ENCODE measurements at regions not wholly inside any gene's neighbourhood (a gene's known extent, or its start where the extent isn't known, plus 50 kb on each side); places are given as distances from the start of the nearest gene placed in this dataset.

GRCh38 chr14:65153101-65153500, 50.8 kb upstream of the MAX start:
- 94% methylated on average over 11 of the region's 11 CpGs for WGBS
- no peak overlapping the region for H3K27ac ChIP-seq (ENCODE audit: low read depth in 1 of 2, low read length in 1 of 2)

GRCh38 chr14:65156568-65157366, 54.5 kb upstream of the MAX start:
- H3K4me1 ChIP-seq (ENCODE audit: control insufficient read depth in 2 of 2, insufficient read depth in 2 of 2, low read length in 2 of 2) = peaks cover 4 to 8% of the 10 kb centered on the region in 2 donors
- no peaks in the 10 kb centered on the region for H3K36me3 ChIP-seq (ENCODE audit: control insufficient read depth in 2 of 2, insufficient read depth in 2 of 2, low read length in 1 of 2)
- 81% methylated on average over 15 of the region's 15 CpGs for WGBS
- H3K9me3 ChIP-seq (ENCODE audit: control insufficient read depth in 2 of 2, insufficient read depth in 1 of 2, low read length in 1 of 2) = peaks cover 0 to 2% of the 10 kb centered on the region in 2 donors
- peak overlapping the region; percentile 79 to 86 for H3K27ac ChIP-seq (ENCODE audit: low read depth in 1 of 2, low read length in 1 of 2)
- no peaks in the 10 kb centered on the region for H3K27me3 ChIP-seq (ENCODE audit: control insufficient read depth in 2 of 2, insufficient read depth in 1 of 2, low read length in 1 of 2)
- H3K4me3 ChIP-seq (ENCODE audit: low read length in 2 of 2) = no peak overlapping the region
- DNase-seq (ENCODE audit: low read depth in 6 of 9, low spot score in 9 of 9) = peak in 1 of 9 donors; percentile 18

More at GRCh38 chr14:65153101-65153500, 50.8 kb upstream of the MAX start:
- no peaks in the 10 kb centered on the region for H3K27me3 ChIP-seq (ENCODE audit: control insufficient read depth in 2 of 2, insufficient read depth in 1 of 2, low read length in 1 of 2)
- H3K4me1 ChIP-seq (ENCODE audit: control insufficient read depth in 2 of 2, insufficient read depth in 2 of 2, low read length in 2 of 2) = peaks cover 4 to 8% of the 10 kb centered on the region in 2 donors
- DNase-seq (ENCODE audit: low read depth in 6 of 9, low spot score in 9 of 9) = no peak
- no peak overlapping the region for H3K4me3 ChIP-seq (ENCODE audit: low read length in 2 of 2)
- no peaks in the 10 kb centered on the region for H3K36me3 ChIP-seq (ENCODE audit: control insufficient read depth in 2 of 2, insufficient read depth in 2 of 2, low read length in 1 of 2)
- peaks cover 0 to 2% of the 10 kb centered on the region in 2 donors for H3K9me3 ChIP-seq (ENCODE audit: control insufficient read depth in 2 of 2, insufficient read depth in 1 of 2, low read length in 1 of 2)

- Histone ChIP-seq H3K27ac (ENCODE audit: low read depth in 1 of 2, low read length in 1 of 2) (no peak overlapping the region), H3K9me3 (ENCODE audit: control insufficient read depth in 2 of 2, insufficient read depth in 1 of 2, low read length in 1 of 2) (peaks cover 0 to 2% of the 10 kb centered on the region in 2 donors), H3K4me1 (ENCODE audit: control insufficient read depth in 2 of 2, insufficient read depth in 2 of 2, low read length in 2 of 2) (peaks cover 4 to 8% of the 10 kb centered on the region in 2 donors), H3K36me3 (ENCODE audit: control insufficient read depth in 2 of 2, insufficient read depth in 2 of 2, low read length in 1 of 2) (no peaks in the 10 kb centered on the region), H3K27me3 (ENCODE audit: control insufficient read depth in 2 of 2, insufficient read depth in 1 of 2, low read length in 1 of 2) (no peaks in the 10 kb centered on the region), H3K4me3 (ENCODE audit: low read length in 2 of 2) (no peak overlapping the region)
- DNase-seq (ENCODE audit: low read depth in 6 of 9, low spot score in 9 of 9) = no peak
- 92% methylated on average over 4 of the region's 4 CpGs for WGBS
Observed at GRCh38 chr14:65159281-65160062, 57.2 kb upstream of the MAX start.

- no peaks in the 10 kb centered on the region for H3K27me3 ChIP-seq (ENCODE audit: control insufficient read depth in 2 of 2, insufficient read depth in 1 of 2, low read length in 1 of 2)
- H3K4me3 ChIP-seq (ENCODE audit: low read length in 2 of 2) = no peak overlapping the region
- WGBS = 93% methylated on average over 2 of the region's 2 CpGs
- H3K9me3 ChIP-seq (ENCODE audit: control insufficient read depth in 2 of 2, insufficient read depth in 1 of 2, low read length in 1 of 2) = peaks cover 0 to 2% of the 10 kb centered on the region in 2 donors
- peaks cover 4 to 8% of the 10 kb centered on the region in 2 donors for H3K4me1 ChIP-seq (ENCODE audit: control insufficient read depth in 2 of 2, insufficient read depth in 2 of 2, low read length in 2 of 2)
- no peak overlapping the region for H3K27ac ChIP-seq (ENCODE audit: low read depth in 1 of 2, low read length in 1 of 2)
- DNase-seq (ENCODE audit: low read depth in 6 of 9, low spot score in 9 of 9) = no peak
- no peaks in the 10 kb centered on the region for H3K36me3 ChIP-seq (ENCODE audit: control insufficient read depth in 2 of 2, insufficient read depth in 2 of 2, low read length in 1 of 2)
Observed at GRCh38 chr14:65160091-65160490, 57.8 kb upstream of the MAX start.

GRCh38 chr14:65162031-65162430, 59.7 kb upstream of the MAX start:
- no peak for DNase-seq (ENCODE audit: low read depth in 6 of 9, low spot score in 9 of 9)
- Histone ChIP-seq H3K4me1 (ENCODE audit: control insufficient read depth in 2 of 2, insufficient read depth in 2 of 2, low read length in 2 of 2) (no peaks in the 10 kb centered on the region), H3K27me3 (ENCODE audit: control insufficient read depth in 2 of 2, insufficient read depth in 1 of 2, low read length in 1 of 2) (no peaks in the 10 kb centered on the region), H3K27ac (ENCODE audit: low read depth in 1 of 2, low read length in 1 of 2) (no peak overlapping the region), H3K4me3 (ENCODE audit: low read length in 2 of 2) (no peak overlapping the region), H3K36me3 (ENCODE audit: control insufficient read depth in 2 of 2, insufficient read depth in 2 of 2, low read length in 1 of 2) (no peaks in the 10 kb centered on the region), H3K9me3 (ENCODE audit: control insufficient read depth in 2 of 2, insufficient read depth in 1 of 2, low read length in 1 of 2) (no peaks in the 10 kb centered on the region)
- 93% methylated on average over 1 of the region's 1 CpG for WGBS

- 61% methylated on average over 6 of the region's 6 CpGs for WGBS
- no peaks in the 10 kb centered on the region for H3K4me1 ChIP-seq (ENCODE audit: control insufficient read depth in 2 of 2, insufficient read depth in 2 of 2, low read length in 2 of 2)
- H3K9me3 ChIP-seq (ENCODE audit: control insufficient read depth in 2 of 2, insufficient read depth in 1 of 2, low read length in 1 of 2) = no peaks in the 10 kb centered on the region
- no peak overlapping the region for H3K27ac ChIP-seq (ENCODE audit: low read depth in 1 of 2, low read length in 1 of 2)
- DNase-seq (ENCODE audit: low read depth in 6 of 9, low spot score in 9 of 9) = peak in 7 of 9 donors; percentile 26 to 69 (median 50)
- no peak overlapping the region for H3K4me3 ChIP-seq (ENCODE audit: low read length in 2 of 2)
- H3K27me3 ChIP-seq (ENCODE audit: control insufficient read depth in 2 of 2, insufficient read depth in 1 of 2, low read length in 1 of 2) = no peaks in the 10 kb centered on the region
- H3K36me3 ChIP-seq (ENCODE audit: control insufficient read depth in 2 of 2, insufficient read depth in 2 of 2, low read length in 1 of 2) = no peaks in the 10 kb centered on the region
Observed at GRCh38 chr14:65164068-65164824, 61.9 kb upstream of the MAX start.

GRCh38 chr14:65164825-65165135, 62.5 kb upstream of the MAX start:
- Histone ChIP-seq H3K27me3 (ENCODE audit: control insufficient read depth in 2 of 2, insufficient read depth in 1 of 2, low read length in 1 of 2) (no peaks in the 10 kb centered on the region), H3K9me3 (ENCODE audit: control insufficient read depth in 2 of 2, insufficient read depth in 1 of 2, low read length in 1 of 2) (no peaks in the 10 kb centered on the region), H3K27ac (ENCODE audit: low read depth in 1 of 2, low read length in 1 of 2) (no peak overlapping the region), H3K36me3 (ENCODE audit: control insufficient read depth in 2 of 2, insufficient read depth in 2 of 2, low read length in 1 of 2) (no peaks in the 10 kb centered on the region), H3K4me3 (ENCODE audit: low read length in 2 of 2) (no peak overlapping the region), H3K4me1 (ENCODE audit: control insufficient read depth in 2 of 2, insufficient read depth in 2 of 2, low read length in 2 of 2) (no peaks in the 10 kb centered on the region)
- 95% methylated on average over 3 of the region's 3 CpGs for WGBS
- DNase-seq (ENCODE audit: low read depth in 6 of 9, low spot score in 9 of 9) = no peak

GRCh38 chr14:65167072-65167645, 64.8 kb upstream of the MAX start:
- H3K9me3 ChIP-seq (ENCODE audit: control insufficient read depth in 2 of 2, insufficient read depth in 1 of 2, low read length in 1 of 2) = no peaks in the 10 kb centered on the region
- H3K36me3 ChIP-seq (ENCODE audit: control insufficient read depth in 2 of 2, insufficient read depth in 2 of 2, low read length in 1 of 2) = no peaks in the 10 kb centered on the region
- H3K4me3 ChIP-seq (ENCODE audit: low read length in 2 of 2) = no peak overlapping the region
- H3K27me3 ChIP-seq (ENCODE audit: control insufficient read depth in 2 of 2, insufficient read depth in 1 of 2, low read length in 1 of 2) = no peaks in the 10 kb centered on the region
- peak in 1 of 9 donors; percentile 29 for DNase-seq (ENCODE audit: low read depth in 6 of 9, low spot score in 9 of 9)
- 98% methylated on average over 3 of the region's 3 CpGs for WGBS
- H3K4me1 ChIP-seq (ENCODE audit: control insufficient read depth in 2 of 2, insufficient read depth in 2 of 2, low read length in 2 of 2) = peaks cover 0 to 4% of the 10 kb centered on the region in 2 donors
- H3K27ac ChIP-seq (ENCODE audit: low read depth in 1 of 2, low read length in 1 of 2) = no peak overlapping the region

All from thymus (tissue), 11 donors.